Astrocyte (in vitro differentiated cells and primary cell): ENCODE measurements at regions not wholly inside any gene's neighbourhood (a gene's known extent, or its start where the extent isn't known, plus 50 kb on each side); places are given as distances from the start of the nearest gene placed in this dataset.
A peak's percentile ranks its signal among the peaks of the same experiment; 100 is the strongest.

Experiments used
- DNase-seq: peaks from one replicate; pipeline ENCODE4 v3.0.0-alpha.2; 2010; ENCODE audit warnings: low read depth
- FAIRE-seq: peaks from 2 replicates; lab custom pipeline; 2011; peaks lifted over from hg19 to GRCh38; lab: Jason Lieb, UNC
- H2AFZ ChIP-seq: 2 replicates; pipeline ENCODE4 v1.6.0; 2012; ENCODE audit warnings: low read depth, low read length, inconsistent platforms
- H3K27ac ChIP-seq: 2 replicates; pipeline ENCODE4 v1.5.1; 2011; ENCODE audit warnings: low read depth, low read length, inconsistent platforms
- H3K27me3 ChIP-seq: 2 replicates; pipeline ENCODE4 v1.6.0; 2011; ENCODE audit warnings: low read length, inconsistent platforms; ENCODE audit not compliant: insufficient read depth
- H3K36me3 ChIP-seq: 2 replicates; pipeline ENCODE4 v1.5.1; 2011; ENCODE audit warnings: low read length, inconsistent platforms; ENCODE audit not compliant: insufficient read depth
- H3K4me1 ChIP-seq: 2 replicates; pipeline ENCODE4 v1.5.1; 2011; ENCODE audit warnings: low read length, inconsistent platforms; ENCODE audit not compliant: insufficient read depth
- H3K4me2 ChIP-seq: 2 replicates; pipeline ENCODE4 v1.6.0; 2012; ENCODE audit warnings: low read length, inconsistent platforms
- H3K4me3 ChIP-seq: 2 replicates; pipeline ENCODE4 v1.5.1; 2011; ENCODE audit warnings: low read depth, mild to moderate bottlenecking, low read length, inconsistent platforms; ENCODE audit not compliant: insufficient read depth
- H3K79me2 ChIP-seq: 2 replicates; pipeline ENCODE4 v1.6.0; 2012; ENCODE audit warnings: mild to moderate bottlenecking, low read length, inconsistent platforms; ENCODE audit not compliant: insufficient read depth
- H3K9ac ChIP-seq: 2 replicates; pipeline ENCODE4 v1.6.0; 2012; ENCODE audit warnings: mild to moderate bottlenecking, low read length, inconsistent platforms
- H3K9me3 ChIP-seq: 2 replicates; pipeline ENCODE4 v1.5.1; 2012; ENCODE audit warnings: low read depth, mild to moderate bottlenecking, low read length, inconsistent platforms; ENCODE audit not compliant: insufficient read depth
- H4K20me1 ChIP-seq: 2 replicates; pipeline ENCODE4 v1.6.0; 2012; ENCODE audit warnings: low read length, inconsistent platforms; ENCODE audit not compliant: insufficient read depth
- H3K27ac Mint-ChIP-seq: one replicate; pipeline ENCODE4 v1.8.0; 2021; ENCODE audit warnings: mild to moderate bottlenecking, mixed read lengths; ENCODE audit not compliant: unreplicated experiment
- H3K27me3 Mint-ChIP-seq: one replicate; pipeline ENCODE4 v1.8.0; 2021; ENCODE audit warnings: low read depth, mixed read lengths; ENCODE audit not compliant: unreplicated experiment
- H3K36me3 Mint-ChIP-seq: one replicate; pipeline ENCODE4 v1.8.0; 2021; ENCODE audit warnings: low read depth, mixed read lengths; ENCODE audit not compliant: unreplicated experiment
- H3K4me1 Mint-ChIP-seq: one replicate; pipeline ENCODE4 v1.8.0; 2021; ENCODE audit warnings: low read depth, mixed read lengths; ENCODE audit not compliant: unreplicated experiment
- H3K4me3 Mint-ChIP-seq: one replicate; pipeline ENCODE4 v1.8.0; 2021; ENCODE audit warnings: mild to moderate bottlenecking, moderate library complexity, mixed read lengths; ENCODE audit not compliant: unreplicated experiment
- H3K9me3 Mint-ChIP-seq: one replicate; pipeline ENCODE4 v1.8.0; 2021; ENCODE audit warnings: mild to moderate bottlenecking, mixed read lengths; ENCODE audit not compliant: unreplicated experiment
- CTCF ChIP-seq: IDR thresholded peaks from 2 replicates; pipeline ENCODE4 v1.5.1; 2011; ENCODE audit warnings: low read depth, mild to moderate bottlenecking, inconsistent platforms, low read length, moderate library complexity; ENCODE audit not compliant: insufficient read depth
- EZH2 ChIP-seq: IDR thresholded peaks from 2 replicates; pipeline ENCODE4 v1.6.1; 2012; ENCODE audit warnings: mild to moderate bottlenecking, low read length, inconsistent platforms; ENCODE audit not compliant: insufficient read depth

- Histone ChIP-seq H3K4me3 (no peak overlapping the region), H3K36me3 (no peaks in the 10 kb centered on the region), H3K4me1 (no peaks in the 10 kb centered on the region), H3K27me3 (no peaks in the 10 kb centered on the region), H3K9me3 (no peaks in the 10 kb centered on the region), H3K4me2 (no peak overlapping the region), H4K20me1 (no peaks in the 10 kb centered on the region), H3K9ac (no peak overlapping the region), H3K79me2 (no peaks in the 10 kb centered on the region), H2AFZ (no peak overlapping the region), H3K27ac (no peak overlapping the region)
- no peaks in the 10 kb centered on the region for H3K9me3 Mint-ChIP-seq
- FAIRE-seq (no peak), DNase-seq (no peak)
- H3K27ac Mint-ChIP-seq, result no peak overlapping the region
- H3K27me3 Mint-ChIP-seq, result no peaks in the 10 kb centered on the region
- H3K4me3 Mint-ChIP-seq, result no peak overlapping the region
- no peaks in the 10 kb centered on the region for H3K36me3 Mint-ChIP-seq
- peaks cover 4% of the 10 kb centered on the region for H3K4me1 Mint-ChIP-seq
- TF ChIP-seq CTCF (no peak), EZH2 (no peak)
Measured at GRCh38 chr6:121743691-121744090, 308.2 kb downstream of the GJA1 start.

DNA sequence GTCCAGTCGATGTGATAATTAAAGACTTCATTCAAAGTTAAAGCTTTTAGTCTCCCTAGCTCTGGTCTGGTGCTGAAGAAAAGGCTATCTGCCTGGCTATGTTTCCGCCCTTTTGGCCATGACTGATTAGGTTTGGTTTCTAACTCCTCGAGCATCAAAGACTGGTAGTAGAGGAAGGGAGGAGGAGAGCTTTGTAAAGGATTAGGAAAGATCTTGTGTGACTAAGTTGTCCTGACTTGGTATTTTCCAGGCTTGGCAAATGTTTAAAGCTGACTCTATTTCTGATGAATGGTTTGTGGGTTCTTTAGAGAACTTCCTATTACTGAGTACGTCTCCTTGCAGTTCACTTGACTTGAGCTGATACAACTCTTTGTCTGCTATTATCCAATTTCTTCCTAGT lies 312.9 kb downstream of the GJA1 start:
- Mint-ChIP-seq H3K4me3 (no peak overlapping the region), H3K27ac (no peak overlapping the region), H3K4me1 (peaks cover 8% of the 10 kb centered on the region), H3K9me3 (no peaks in the 10 kb centered on the region), H3K27me3 (no peaks in the 10 kb centered on the region), H3K36me3 (no peaks in the 10 kb centered on the region)
- Histone ChIP-seq H3K4me1 (no peaks in the 10 kb centered on the region), H4K20me1 (no peaks in the 10 kb centered on the region), H3K9me3 (no peaks in the 10 kb centered on the region), H3K9ac (no peak overlapping the region), H2AFZ (peak overlapping the region; percentile 24), H3K79me2 (no peaks in the 10 kb centered on the region), H3K27ac (no peak overlapping the region), H3K27me3 (no peaks in the 10 kb centered on the region), H3K36me3 (no peaks in the 10 kb centered on the region), H3K4me3 (no peak overlapping the region), H3K4me2 (no peak overlapping the region)
- DNase-seq, result peak; percentile 90
- peak; percentile 67 for FAIRE-seq
- TF ChIP-seq CTCF, result no peak
- TF ChIP-seq EZH2, result no peak

DNA sequence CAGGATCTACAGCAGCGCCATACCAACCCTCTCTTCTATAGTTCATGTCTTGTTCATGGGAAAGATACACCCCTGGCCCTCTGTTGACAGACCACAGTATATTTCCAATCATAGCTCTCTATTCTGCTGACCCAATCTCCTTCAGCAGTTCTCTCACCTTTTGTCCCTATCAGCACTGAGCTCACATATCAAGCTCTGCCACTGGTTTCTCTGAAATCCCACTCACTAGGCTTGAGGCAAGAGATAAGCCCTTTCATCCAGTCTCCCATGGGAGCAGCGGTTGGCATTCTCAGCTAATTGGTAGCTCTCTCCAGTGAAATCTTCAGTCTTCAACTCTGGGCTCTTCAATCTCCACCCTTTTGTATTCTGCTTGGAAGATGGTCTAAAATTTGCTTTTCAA lies 313.4 kb downstream of the GJA1 start:
- Histone ChIP-seq H2AFZ (no peak overlapping the region), H3K4me3 (no peak overlapping the region), H3K9ac (no peak overlapping the region), H3K36me3 (no peaks in the 10 kb centered on the region), H4K20me1 (no peaks in the 10 kb centered on the region), H3K27ac (no peak overlapping the region), H3K9me3 (no peaks in the 10 kb centered on the region), H3K4me1 (no peaks in the 10 kb centered on the region), H3K27me3 (no peaks in the 10 kb centered on the region), H3K79me2 (no peaks in the 10 kb centered on the region), H3K4me2 (no peak overlapping the region)
- Mint-ChIP-seq H3K4me1 (peaks cover 8% of the 10 kb centered on the region), H3K4me3 (no peak overlapping the region), H3K36me3 (no peaks in the 10 kb centered on the region), H3K9me3 (no peaks in the 10 kb centered on the region), H3K27ac (no peak overlapping the region), H3K27me3 (no peaks in the 10 kb centered on the region)
- TF ChIP-seq CTCF (no peak), EZH2 (no peak)
- FAIRE-seq, result no peak
- no peak for DNase-seq
